Liver (tissue), 8 donors: ENCODE measurements at regions not wholly inside any gene's neighbourhood (a gene's known extent, or its start where the extent isn't known, plus 50 kb on each side); places are given as distances from the start of the nearest gene placed in this dataset.

Source experiments
- DNase-seq: peaks from one replicate; pipeline ENCODE4 v3.0.0-alpha.2; 2017; ENCODE audit warnings: low spot score
- H3K27ac ChIP-seq, 2 donors: one replicate each; pipeline ENCODE4 v1.7.0; 2013; ENCODE audit warnings: inconsistent platforms in 2 of 2, low read length in 2 of 2, control low read depth in 1 of 2, low read depth in 1 of 2, mild to moderate bottlenecking in 1 of 2
- H3K27me3 ChIP-seq, 4 donors: one replicate each; pipeline versions ENCODE4 v1.6.1 to v1.7.0; 2013; ENCODE audit warnings: low read length in 3 of 4, inconsistent platforms in 1 of 4, mild to moderate bottlenecking in 1 of 4, moderate library complexity in 1 of 4; ENCODE audit not compliant: control insufficient read depth in 4 of 4, insufficient read depth in 4 of 4
- H3K36me3 ChIP-seq, 4 donors: one replicate each; pipeline versions ENCODE4 v1.6.1 to v1.7.0; 2013; ENCODE audit warnings: low read length in 3 of 4, mild to moderate bottlenecking in 3 of 4, low read depth in 1 of 4, moderate library complexity in 1 of 4; ENCODE audit not compliant: control insufficient read depth in 4 of 4, insufficient read depth in 3 of 4
- H3K4me1 ChIP-seq, 4 donors: one replicate each; pipeline versions ENCODE4 v1.6.1 to v1.7.0; 2013; ENCODE audit warnings: low read length in 3 of 4, mild to moderate bottlenecking in 3 of 4, moderate library complexity in 1 of 4; ENCODE audit not compliant: control insufficient read depth in 4 of 4, insufficient read depth in 4 of 4
- H3K4me3 ChIP-seq, 3 donors: one replicate each; pipeline versions ENCODE4 v1.6.1 to v1.7.0; 2013; ENCODE audit warnings: low read length in 3 of 3, control low read depth in 1 of 3, low read depth in 1 of 3, mild to moderate bottlenecking in 1 of 3
- H3K9ac ChIP-seq, 2 donors: one replicate each; pipeline ENCODE4 v1.7.0; 2013; ENCODE audit warnings: low read length in 2 of 2, mild to moderate bottlenecking in 2 of 2, moderate library complexity in 2 of 2, control low read depth in 1 of 2, low read depth in 1 of 2
- H3K9me3 ChIP-seq, 4 donors: one replicate each; pipeline versions ENCODE4 v1.6.1 to v1.7.0; 2013; ENCODE audit warnings: low read length in 3 of 4; ENCODE audit not compliant: control insufficient read depth in 4 of 4
- EGR1 ChIP-seq, 2 donors: IDR thresholded peaks; 2 replicates each; pipeline ENCODE4 v1.6.1; 2016 to 2018; ENCODE audit warnings: antibody characterized with exemption in 2 of 2, low read depth in 2 of 2
- FOXA1 ChIP-seq: IDR thresholded peaks from 2 replicates; pipeline ENCODE4 v1.6.1; 2016; ENCODE audit warnings: antibody characterized with exemption
- FOXA2 ChIP-seq: IDR thresholded peaks from 2 replicates; pipeline ENCODE4 v1.6.1; 2016; ENCODE audit warnings: antibody characterized with exemption
- GABPA ChIP-seq, 2 donors: IDR thresholded peaks in 1 of 2; conservative IDR thresholded peaks in 1 of 2; 2 replicates each; pipeline ENCODE4 v1.6.1; 2016; ENCODE audit warnings: antibody characterized with exemption in 2 of 2, mild to moderate bottlenecking in 1 of 2, moderate library complexity in 1 of 2
- HNF4A ChIP-seq, 2 donors: conservative IDR thresholded peaks; 2 replicates each; pipeline ENCODE4 v1.6.1; 2016; ENCODE audit warnings: antibody characterized with exemption in 2 of 2, mild to moderate bottlenecking in 2 of 2
- HNF4G ChIP-seq: IDR thresholded peaks from 2 replicates; pipeline ENCODE4 v1.6.1; 2016; ENCODE audit warnings: antibody characterized with exemption
- JUND ChIP-seq, 2 donors: IDR thresholded peaks; 2 replicates each; pipeline ENCODE4 v1.6.1; 2016; ENCODE audit warnings: antibody characterized with exemption in 2 of 2
- NR2F2 ChIP-seq: IDR thresholded peaks from 2 replicates; pipeline ENCODE4 v1.6.1; 2016; ENCODE audit warnings: antibody characterized with exemption
- RAD21 ChIP-seq, 2 donors: IDR thresholded peaks; 2 replicates each; pipeline ENCODE4 v1.6.1; 2016; ENCODE audit warnings: antibody characterized with exemption in 2 of 2, mild to moderate bottlenecking in 2 of 2
- RXRA ChIP-seq, 2 donors: IDR thresholded peaks; 2 replicates each; pipeline ENCODE4 v1.6.1; 2017 to 2018; ENCODE audit warnings: antibody characterized with exemption in 2 of 2, mild to moderate bottlenecking in 1 of 2
- TAF1 ChIP-seq: conservative IDR thresholded peaks from 2 replicates; pipeline ENCODE4 v1.6.1; 2016; ENCODE audit warnings: antibody characterized with exemption, mild to moderate bottlenecking
- YY1 ChIP-seq: IDR thresholded peaks from 2 replicates; pipeline ENCODE4 v1.6.1; 2016; ENCODE audit warnings: antibody characterized with exemption, mild to moderate bottlenecking
- whole genome bisulfite sequencing: extraction: QIAGEN DNeasy Blood & Tissue Kit; methylation state at CpG from one replicate; pipeline ENCODE4 v1.1.7; 2013; 5-methylcytosine and 5-hydroxymethylcytosine counted together
- TF ChIP-seq, protein P1 (sequence below): IDR thresholded peaks from 2 replicates; pipeline ENCODE4 v1.6.1; 2016; ENCODE audit warnings: antibody characterized with exemption
- TF ChIP-seq, protein P2 (sequence below): IDR thresholded peaks from 2 replicates; pipeline ENCODE4 v1.6.1; 2016; ENCODE audit warnings: antibody characterized with exemption, mild to moderate bottlenecking
- TF ChIP-seq, protein P3 (sequence below): fragments of 150-350 bp; IDR thresholded peaks from 2 replicates; pipeline ENCODE4 v1.5.1; 2017; ENCODE audit warnings: improper control_type of control experiment, low read depth, low read length; ENCODE audit not compliant: missing input control
- donor health status: healthy.
- donor health status: healthy.
- donor health status: healthy.
- donor health status: healthy.
- donor health status: healthy.

DNA sequence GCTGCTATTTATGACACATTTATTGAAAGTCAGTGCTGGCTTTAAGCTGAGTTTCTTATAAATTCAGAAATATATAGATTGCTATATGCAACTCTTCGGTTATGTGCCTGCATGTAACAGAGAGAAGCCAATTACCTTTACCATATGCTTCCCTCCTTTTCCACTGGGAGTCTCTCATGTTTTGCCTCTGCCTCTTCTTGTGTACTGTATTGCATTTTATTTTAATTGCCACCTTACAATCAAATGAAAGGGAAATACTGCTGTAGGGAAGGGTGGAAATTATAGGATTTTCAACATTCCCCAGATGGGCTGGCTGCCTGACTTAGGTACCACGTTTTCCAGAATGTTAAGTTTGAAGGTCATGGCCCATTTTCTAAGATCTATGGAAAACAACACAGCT lies 655.4 kb upstream of the SLIT2 start:
- WGBS, result 53% methylated on average over 2 of the region's 2 CpGs
- Histone ChIP-seq H3K27me3 (no peaks in the 10 kb centered on the region), H3K4me3 (no peak overlapping the region)

DNA sequence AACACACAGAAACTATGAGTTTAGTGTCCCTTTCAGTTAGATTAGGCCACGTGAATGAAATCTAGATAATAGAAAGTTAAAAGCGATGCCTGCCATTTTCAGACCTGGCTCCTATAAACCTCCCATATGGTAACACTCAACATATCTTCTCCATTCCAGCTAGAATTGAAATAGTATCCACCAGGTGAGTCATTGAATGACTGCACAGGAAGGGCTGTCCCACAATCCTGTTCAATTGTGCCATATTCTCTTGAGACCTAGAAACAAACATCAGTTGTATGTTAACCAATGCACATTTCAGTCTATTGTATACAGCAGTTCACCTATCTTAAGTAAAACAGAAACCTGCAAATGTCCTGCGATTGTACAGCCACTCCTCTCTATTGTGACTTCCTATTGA lies 659.3 kb upstream of the SLIT2 start:
- no peak overlapping the region for H3K27ac ChIP-seq
- no peak overlapping the region for H3K9ac ChIP-seq
- H3K27me3 ChIP-seq, result no peaks in the 10 kb centered on the region
- H3K4me3 ChIP-seq, result no peak overlapping the region
- H3K36me3 ChIP-seq, result no peaks in the 10 kb centered on the region
- 79% methylated on average over 3 of the region's 3 CpGs for WGBS
- H3K4me1 ChIP-seq, result no peaks in the 10 kb centered on the region
- DNase-seq, result no peak
- no peaks in the 10 kb centered on the region for H3K9me3 ChIP-seq
- TF ChIP-seq HNF4A (conservative IDR thresholded peaks at IDR 0.05) (no peak), JUND (IDR thresholded peaks at IDR 0.05) (no peak), TAF1 (no peak), RXRA (IDR thresholded peaks at IDR 0.05) (no peak), FOXA1 (no peak), GABPA (IDR thresholded peaks at IDR 0.05 in 1 of 2, conservative IDR thresholded peaks at IDR 0.05 in 1 of 2) (no peak), NR2F2 (no peak), RAD21 (IDR thresholded peaks at IDR 0.05) (no peak), HNF4G (no peak), FOXA2 (no peak), EGR1 (IDR thresholded peaks at IDR 0.05; ENCODE audit: low read depth in 2 of 2) (no peak), YY1 (no peak)
- TF ChIP-seq, protein P1, sequence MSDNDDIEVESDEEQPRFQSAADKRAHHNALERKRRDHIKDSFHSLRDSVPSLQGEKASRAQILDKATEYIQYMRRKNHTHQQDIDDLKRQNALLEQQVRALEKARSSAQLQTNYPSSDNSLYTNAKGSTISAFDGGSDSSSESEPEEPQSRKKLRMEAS, result no peak
- TF ChIP-seq, protein P2, sequence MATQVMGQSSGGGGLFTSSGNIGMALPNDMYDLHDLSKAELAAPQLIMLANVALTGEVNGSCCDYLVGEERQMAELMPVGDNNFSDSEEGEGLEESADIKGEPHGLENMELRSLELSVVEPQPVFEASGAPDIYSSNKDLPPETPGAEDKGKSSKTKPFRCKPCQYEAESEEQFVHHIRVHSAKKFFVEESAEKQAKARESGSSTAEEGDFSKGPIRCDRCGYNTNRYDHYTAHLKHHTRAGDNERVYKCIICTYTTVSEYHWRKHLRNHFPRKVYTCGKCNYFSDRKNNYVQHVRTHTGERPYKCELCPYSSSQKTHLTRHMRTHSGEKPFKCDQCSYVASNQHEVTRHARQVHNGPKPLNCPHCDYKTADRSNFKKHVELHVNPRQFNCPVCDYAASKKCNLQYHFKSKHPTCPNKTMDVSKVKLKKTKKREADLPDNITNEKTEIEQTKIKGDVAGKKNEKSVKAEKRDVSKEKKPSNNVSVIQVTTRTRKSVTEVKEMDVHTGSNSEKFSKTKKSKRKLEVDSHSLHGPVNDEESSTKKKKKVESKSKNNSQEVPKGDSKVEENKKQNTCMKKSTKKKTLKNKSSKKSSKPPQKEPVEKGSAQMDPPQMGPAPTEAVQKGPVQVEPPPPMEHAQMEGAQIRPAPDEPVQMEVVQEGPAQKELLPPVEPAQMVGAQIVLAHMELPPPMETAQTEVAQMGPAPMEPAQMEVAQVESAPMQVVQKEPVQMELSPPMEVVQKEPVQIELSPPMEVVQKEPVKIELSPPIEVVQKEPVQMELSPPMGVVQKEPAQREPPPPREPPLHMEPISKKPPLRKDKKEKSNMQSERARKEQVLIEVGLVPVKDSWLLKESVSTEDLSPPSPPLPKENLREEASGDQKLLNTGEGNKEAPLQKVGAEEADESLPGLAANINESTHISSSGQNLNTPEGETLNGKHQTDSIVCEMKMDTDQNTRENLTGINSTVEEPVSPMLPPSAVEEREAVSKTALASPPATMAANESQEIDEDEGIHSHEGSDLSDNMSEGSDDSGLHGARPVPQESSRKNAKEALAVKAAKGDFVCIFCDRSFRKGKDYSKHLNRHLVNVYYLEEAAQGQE, result no peak
- TF ChIP-seq, protein P3, sequence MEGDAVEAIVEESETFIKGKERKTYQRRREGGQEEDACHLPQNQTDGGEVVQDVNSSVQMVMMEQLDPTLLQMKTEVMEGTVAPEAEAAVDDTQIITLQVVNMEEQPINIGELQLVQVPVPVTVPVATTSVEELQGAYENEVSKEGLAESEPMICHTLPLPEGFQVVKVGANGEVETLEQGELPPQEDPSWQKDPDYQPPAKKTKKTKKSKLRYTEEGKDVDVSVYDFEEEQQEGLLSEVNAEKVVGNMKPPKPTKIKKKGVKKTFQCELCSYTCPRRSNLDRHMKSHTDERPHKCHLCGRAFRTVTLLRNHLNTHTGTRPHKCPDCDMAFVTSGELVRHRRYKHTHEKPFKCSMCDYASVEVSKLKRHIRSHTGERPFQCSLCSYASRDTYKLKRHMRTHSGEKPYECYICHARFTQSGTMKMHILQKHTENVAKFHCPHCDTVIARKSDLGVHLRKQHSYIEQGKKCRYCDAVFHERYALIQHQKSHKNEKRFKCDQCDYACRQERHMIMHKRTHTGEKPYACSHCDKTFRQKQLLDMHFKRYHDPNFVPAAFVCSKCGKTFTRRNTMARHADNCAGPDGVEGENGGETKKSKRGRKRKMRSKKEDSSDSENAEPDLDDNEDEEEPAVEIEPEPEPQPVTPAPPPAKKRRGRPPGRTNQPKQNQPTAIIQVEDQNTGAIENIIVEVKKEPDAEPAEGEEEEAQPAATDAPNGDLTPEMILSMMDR, result no peak

More for the DNA sequence above, 655.4 kb upstream of the SLIT2 start:
- no peak overlapping the region for H3K9ac ChIP-seq
- no peaks in the 10 kb centered on the region for H3K36me3 ChIP-seq
- H3K9me3 ChIP-seq, result no peaks in the 10 kb centered on the region
- TF ChIP-seq YY1, result no peak
- TF ChIP-seq GABPA (IDR thresholded peaks at IDR 0.05 in 1 of 2, conservative IDR thresholded peaks at IDR 0.05 in 1 of 2), result no peak
- TF ChIP-seq FOXA2, result no peak
- no peak for TF ChIP-seq FOXA1
- TF ChIP-seq, protein P1, result no peak
- TF ChIP-seq HNF4A (conservative IDR thresholded peaks at IDR 0.05), result no peak
- no peak for TF ChIP-seq TAF1
- no peak overlapping the region for H3K27ac ChIP-seq
- no peak for DNase-seq
- no peaks in the 10 kb centered on the region for H3K4me1 ChIP-seq
